ENCODE measurements at regions not wholly inside any gene's neighbourhood (a gene's known extent, or its start where the extent isn't known, plus 50 kb on each side); places are given as distances from the start of the nearest gene placed in this dataset.

DNA sequence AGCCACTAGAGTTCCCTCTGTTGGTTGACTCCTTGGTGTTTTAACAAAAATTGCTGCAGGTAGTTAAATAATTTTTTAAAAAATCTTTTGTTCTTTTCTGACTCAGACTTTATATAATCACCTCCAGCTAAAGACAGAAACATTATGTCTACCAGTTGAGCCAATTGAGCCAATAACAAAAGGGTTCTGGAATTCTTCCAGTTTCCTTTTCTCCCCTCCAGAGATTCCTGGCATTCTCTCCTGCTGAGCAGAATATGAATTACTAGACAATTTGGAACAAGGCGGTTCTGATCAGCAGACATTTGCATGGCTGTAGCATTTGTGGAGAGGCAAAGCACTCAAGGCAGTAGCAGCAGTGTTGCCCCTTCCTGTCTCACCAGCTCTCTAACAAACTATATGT lies 144.0 kb upstream of the SLC35B3 start:
- Histone ChIP-seq H3K9me3 (ENCODE audit: control insufficient read depth in 2 of 2, low read length in 2 of 2) (no peaks in the 10 kb centered on the region), H3K4me3 (ENCODE audit: low read length in 2 of 2) (no peak overlapping the region), H3K27me3 (ENCODE audit: control insufficient read depth in 1 of 2, insufficient read depth in 2 of 2, low read length in 2 of 2) (no peaks in the 10 kb centered on the region), H3K9ac (ENCODE audit: low read length in 2 of 2) (no peak overlapping the region), H3K36me3 (ENCODE audit: control insufficient read depth in 2 of 2, insufficient read depth in 2 of 2, low read length in 2 of 2) (no peaks in the 10 kb centered on the region), H3K27ac (ENCODE audit: low read length) (no peak overlapping the region), H3K4me1 (ENCODE audit: control insufficient read depth, insufficient read depth, low read length) (no peaks in the 10 kb centered on the region)

- H3K9me3 ChIP-seq (ENCODE audit: control insufficient read depth in 2 of 2, low read length in 2 of 2): no peaks in the 10 kb centered on the region
- no peaks in the 10 kb centered on the region for H3K4me1 ChIP-seq (ENCODE audit: control insufficient read depth, insufficient read depth, low read length)
- no peak overlapping the region for H3K27ac ChIP-seq (ENCODE audit: low read length)
- no peaks in the 10 kb centered on the region for H3K36me3 ChIP-seq (ENCODE audit: control insufficient read depth in 2 of 2, insufficient read depth in 2 of 2, low read length in 2 of 2)
- no peak overlapping the region for H3K9ac ChIP-seq (ENCODE audit: low read length in 2 of 2)
- no peak overlapping the region for H3K4me3 ChIP-seq (ENCODE audit: low read length in 2 of 2)
- no peaks in the 10 kb centered on the region for H3K27me3 ChIP-seq (ENCODE audit: control insufficient read depth in 1 of 2, insufficient read depth in 2 of 2, low read length in 2 of 2)
Observed at GRCh38 chr6:8578006-8578405, 142.7 kb upstream of the SLC35B3 start.

GRCh38 chr6:8574749-8575468 lies 139.6 kb upstream of the SLC35B3 start:
- no peak overlapping the region for H3K27ac ChIP-seq (ENCODE audit: low read length)
- no peaks in the 10 kb centered on the region for H3K27me3 ChIP-seq (ENCODE audit: control insufficient read depth in 1 of 2, insufficient read depth in 2 of 2, low read length in 2 of 2)
- H3K36me3 ChIP-seq (ENCODE audit: control insufficient read depth in 2 of 2, insufficient read depth in 2 of 2, low read length in 2 of 2): no peaks in the 10 kb centered on the region
- no peaks in the 10 kb centered on the region for H3K9me3 ChIP-seq (ENCODE audit: control insufficient read depth in 2 of 2, low read length in 2 of 2)
- H3K4me1 ChIP-seq (ENCODE audit: control insufficient read depth, insufficient read depth, low read length): no peaks in the 10 kb centered on the region
- H3K4me3 ChIP-seq (ENCODE audit: low read length in 2 of 2): no peak overlapping the region
- H3K9ac ChIP-seq (ENCODE audit: low read length in 2 of 2): no peak overlapping the region

DNA sequence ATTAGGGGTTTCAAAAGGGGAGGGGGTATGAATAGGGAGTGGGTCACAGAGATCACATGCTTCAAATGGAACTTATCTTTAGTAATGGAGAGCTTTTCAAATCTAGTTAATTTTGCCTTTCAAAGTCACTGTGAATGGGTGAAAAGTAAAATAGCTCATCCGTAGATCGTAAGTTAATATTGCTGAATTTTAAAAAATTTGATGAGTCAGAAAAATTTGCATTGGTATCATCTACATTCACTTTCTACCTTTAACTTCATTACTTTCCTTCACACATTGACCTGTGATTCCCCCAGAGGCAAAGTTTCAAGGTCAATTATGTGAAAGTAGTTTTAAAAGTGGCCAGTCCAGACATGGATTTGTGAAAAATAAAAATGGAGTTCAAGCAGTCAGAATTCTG lies 139.0 kb upstream of the SLC35B3 start:
- H3K27ac ChIP-seq (ENCODE audit: low read length): no peak overlapping the region
- H3K9me3 ChIP-seq (ENCODE audit: control insufficient read depth in 2 of 2, low read length in 2 of 2): no peaks in the 10 kb centered on the region
- no peaks in the 10 kb centered on the region for H3K36me3 ChIP-seq (ENCODE audit: control insufficient read depth in 2 of 2, insufficient read depth in 2 of 2, low read length in 2 of 2)
- no peaks in the 10 kb centered on the region for H3K4me1 ChIP-seq (ENCODE audit: control insufficient read depth, insufficient read depth, low read length)
- H3K27me3 ChIP-seq (ENCODE audit: control insufficient read depth in 1 of 2, insufficient read depth in 2 of 2, low read length in 2 of 2): no peaks in the 10 kb centered on the region
- H3K4me3 ChIP-seq (ENCODE audit: low read length in 2 of 2): no peak overlapping the region
- no peak overlapping the region for H3K9ac ChIP-seq (ENCODE audit: low read length in 2 of 2)

- no peaks in the 10 kb centered on the region for H3K36me3 ChIP-seq (ENCODE audit: control insufficient read depth in 2 of 2, insufficient read depth in 2 of 2, low read length in 2 of 2)
- no peaks in the 10 kb centered on the region for H3K9me3 ChIP-seq (ENCODE audit: control insufficient read depth in 2 of 2, low read length in 2 of 2)
- no peaks in the 10 kb centered on the region for H3K4me1 ChIP-seq (ENCODE audit: control insufficient read depth, insufficient read depth, low read length)
- no peak overlapping the region for H3K9ac ChIP-seq (ENCODE audit: low read length in 2 of 2)
- no peak overlapping the region for H3K27ac ChIP-seq (ENCODE audit: low read length)
- no peaks in the 10 kb centered on the region for H3K27me3 ChIP-seq (ENCODE audit: control insufficient read depth in 1 of 2, insufficient read depth in 2 of 2, low read length in 2 of 2)
- H3K4me3 ChIP-seq (ENCODE audit: low read length in 2 of 2): no peak overlapping the region
Observed at GRCh38 chr6:8570256-8570920, 135.0 kb upstream of the SLC35B3 start.

- H3K27ac ChIP-seq (ENCODE audit: low read length): no peak overlapping the region
- no peaks in the 10 kb centered on the region for H3K4me1 ChIP-seq (ENCODE audit: control insufficient read depth, insufficient read depth, low read length)
- H3K27me3 ChIP-seq (ENCODE audit: control insufficient read depth in 1 of 2, insufficient read depth in 2 of 2, low read length in 2 of 2): no peaks in the 10 kb centered on the region
- H3K9ac ChIP-seq (ENCODE audit: low read length in 2 of 2): no peak overlapping the region
- H3K4me3 ChIP-seq (ENCODE audit: low read length in 2 of 2): no peak overlapping the region
- no peaks in the 10 kb centered on the region for H3K9me3 ChIP-seq (ENCODE audit: control insufficient read depth in 2 of 2, low read length in 2 of 2)
- no peaks in the 10 kb centered on the region for H3K36me3 ChIP-seq (ENCODE audit: control insufficient read depth in 2 of 2, insufficient read depth in 2 of 2, low read length in 2 of 2)
Observed at GRCh38 chr6:8562125-8562524, 126.8 kb upstream of the SLC35B3 start.

DNA sequence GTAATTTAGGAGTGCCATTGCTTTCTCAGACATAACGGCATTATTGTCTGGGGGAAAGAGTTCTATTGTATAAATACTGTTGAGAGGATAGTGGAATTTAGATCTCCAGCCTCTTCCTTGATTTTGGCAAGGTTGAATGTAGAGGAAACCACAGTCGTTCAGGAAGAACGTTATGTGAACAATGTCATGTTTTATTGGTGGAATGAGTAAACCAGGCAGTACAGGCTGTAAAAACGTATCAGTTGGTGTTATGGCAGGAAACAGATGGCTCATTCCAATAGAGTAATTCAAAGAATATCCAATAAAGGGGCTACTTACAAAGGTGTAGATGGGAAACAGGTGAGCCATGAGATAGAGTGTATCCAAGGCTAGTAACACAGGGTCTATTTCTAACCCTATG lies 123.6 kb upstream of the SLC35B3 start:
- H3K4me3 ChIP-seq (ENCODE audit: low read length in 2 of 2): no peak overlapping the region
- H3K9me3 ChIP-seq (ENCODE audit: control insufficient read depth in 2 of 2, low read length in 2 of 2): no peaks in the 10 kb centered on the region
- no peak overlapping the region for H3K27ac ChIP-seq (ENCODE audit: low read length)
- H3K9ac ChIP-seq (ENCODE audit: low read length in 2 of 2): no peak overlapping the region
- no peaks in the 10 kb centered on the region for H3K36me3 ChIP-seq (ENCODE audit: control insufficient read depth in 2 of 2, insufficient read depth in 2 of 2, low read length in 2 of 2)
- H3K4me1 ChIP-seq (ENCODE audit: control insufficient read depth, insufficient read depth, low read length): no peaks in the 10 kb centered on the region
- no peaks in the 10 kb centered on the region for H3K27me3 ChIP-seq (ENCODE audit: control insufficient read depth in 1 of 2, insufficient read depth in 2 of 2, low read length in 2 of 2)

DNA sequence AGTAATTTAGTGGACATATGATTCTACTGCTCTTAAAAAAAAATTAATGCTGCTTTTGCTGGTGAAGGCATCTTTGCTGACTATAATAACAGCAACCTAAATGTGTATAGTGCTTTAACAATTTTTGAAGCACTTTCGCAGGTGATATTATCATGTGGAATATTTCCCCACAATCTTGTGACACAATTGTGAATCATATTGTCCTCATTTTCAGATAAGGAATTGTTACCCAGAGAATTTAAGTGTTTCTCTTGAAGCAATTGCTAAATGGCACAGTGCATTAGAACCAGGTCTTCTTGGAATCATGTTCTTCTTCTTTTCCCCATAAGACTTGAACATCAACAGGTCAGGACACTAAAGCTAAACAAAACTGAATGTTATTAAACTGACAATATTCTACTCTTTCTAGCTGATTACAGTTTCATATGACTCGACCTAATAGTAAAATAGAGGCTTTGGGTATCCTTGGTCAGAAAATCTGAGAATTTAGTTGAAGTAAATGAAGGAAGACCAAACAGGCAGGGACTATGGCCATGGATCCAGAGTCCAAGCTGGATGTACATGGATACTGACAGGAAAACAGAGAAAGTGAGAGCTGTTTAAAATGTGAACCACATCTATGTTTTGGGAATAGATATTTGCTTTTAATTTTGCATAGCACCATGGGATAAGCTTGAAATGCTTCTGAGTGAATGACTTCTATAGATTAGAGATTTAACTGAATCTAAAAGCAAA lies 121.8 kb upstream of the SLC35B3 start:
- Histone ChIP-seq H3K27me3 (ENCODE audit: control insufficient read depth in 1 of 2, insufficient read depth in 2 of 2, low read length in 2 of 2) (no peaks in the 10 kb centered on the region), H3K36me3 (ENCODE audit: control insufficient read depth in 2 of 2, insufficient read depth in 2 of 2, low read length in 2 of 2) (no peaks in the 10 kb centered on the region), H3K9ac (ENCODE audit: low read length in 2 of 2) (no peak overlapping the region), H3K4me3 (ENCODE audit: low read length in 2 of 2) (no peak overlapping the region), H3K27ac (ENCODE audit: low read length) (no peak overlapping the region), H3K4me1 (ENCODE audit: control insufficient read depth, insufficient read depth, low read length) (no peaks in the 10 kb centered on the region), H3K9me3 (ENCODE audit: control insufficient read depth in 2 of 2, low read length in 2 of 2) (no peaks in the 10 kb centered on the region)

GRCh38 chr6:8556370-8557013 lies 121.1 kb upstream of the SLC35B3 start:
- Histone ChIP-seq H3K9me3 (ENCODE audit: control insufficient read depth in 2 of 2, low read length in 2 of 2) (no peaks in the 10 kb centered on the region), H3K27ac (ENCODE audit: low read length) (no peak overlapping the region), H3K4me1 (ENCODE audit: control insufficient read depth, insufficient read depth, low read length) (no peaks in the 10 kb centered on the region), H3K9ac (ENCODE audit: low read length in 2 of 2) (no peak overlapping the region), H3K27me3 (ENCODE audit: control insufficient read depth in 1 of 2, insufficient read depth in 2 of 2, low read length in 2 of 2) (no peaks in the 10 kb centered on the region), H3K4me3 (ENCODE audit: low read length in 2 of 2) (no peak overlapping the region), H3K36me3 (ENCODE audit: control insufficient read depth in 2 of 2, insufficient read depth in 2 of 2, low read length in 2 of 2) (no peaks in the 10 kb centered on the region)

DNA sequence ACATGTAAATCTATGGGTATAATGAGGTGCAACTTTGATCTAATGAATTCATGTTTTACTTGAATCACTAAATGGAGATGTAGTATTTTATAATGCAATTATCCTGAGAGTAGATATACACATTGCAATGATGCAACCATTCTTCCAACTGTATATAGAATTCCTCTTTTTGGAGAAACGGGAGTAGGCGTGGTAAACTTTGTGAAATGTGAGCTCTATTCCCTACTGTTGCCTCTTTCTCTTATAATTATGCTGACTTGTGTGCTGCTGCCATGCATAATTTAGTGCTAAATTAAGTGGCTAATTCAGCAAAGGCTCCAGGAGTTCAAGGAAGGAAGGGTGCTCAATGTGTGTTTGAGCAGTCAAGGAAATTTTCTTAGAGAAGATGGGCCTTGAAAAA lies 116.6 kb upstream of the SLC35B3 start:
- Histone ChIP-seq H3K27me3 (ENCODE audit: control insufficient read depth in 1 of 2, insufficient read depth in 2 of 2, low read length in 2 of 2) (no peaks in the 10 kb centered on the region), H3K36me3 (ENCODE audit: control insufficient read depth in 2 of 2, insufficient read depth in 2 of 2, low read length in 2 of 2) (no peaks in the 10 kb centered on the region), H3K4me3 (ENCODE audit: low read length in 2 of 2) (no peak overlapping the region), H3K27ac (ENCODE audit: low read length) (no peak overlapping the region), H3K9me3 (ENCODE audit: control insufficient read depth in 2 of 2, low read length in 2 of 2) (no peaks in the 10 kb centered on the region), H3K4me1 (ENCODE audit: control insufficient read depth, insufficient read depth, low read length) (no peaks in the 10 kb centered on the region), H3K9ac (ENCODE audit: low read length in 2 of 2) (no peak overlapping the region)

Measured in stomach smooth muscle (tissue), 2 donors.